Heart left ventricle (tissue), 13 donors: ENCODE measurements at regions not wholly inside any gene's neighbourhood (a gene's known extent, or its start where the extent isn't known, plus 50 kb on each side); places are given as distances from the start of the nearest gene placed in this dataset.

Source experiments
- POLR2A ChIP-seq, 2 donors: fragments of 450-650 bp; IDR thresholded peaks; one replicate each; pipeline ENCODE4 v1.6.1; 2017; ENCODE audit warnings: antibody characterized with exemption in 2 of 2, mild to moderate bottlenecking in 2 of 2, moderate library complexity in 2 of 2
- TF ChIP-seq, protein P1 (sequence below), 12 donors: fragments of 200-600 bp; sonication (generic) in 4 of 12; IDR thresholded peaks; one replicate each; pipeline versions ENCODE4 v1.5.0 to v1.8.0; 2018 to 2022; ENCODE audit warnings: antibody characterized with exemption in 12 of 12, mild to moderate bottlenecking in 5 of 12
- donor health status: ischemic (EF 13 %, LVEDD 7.1; RV severe dilation, severe dysfunction).
- donor health status: DM: no; HTN: yes; CAD: no.
- donor health status: DM: no; HTN: no; CAD: no.
- donor health status: ischemic (EF 25% LVEDD 6.9; RV normal size, moderate dysfunction).
- donor health status: ischemic (EF 25% LVEDD 5.7; RV mildly dilated, moderate dysfunction).
- donor health status: ischemic (EF 35%, LVEDD 5.7; RV mildly dilated, moderate dysfunction).
- donor health status: nonischemic (EF 11% LVEDD 7.7; RV severe dilation, severe dysfunction).
- donor health status: DM: yes; HTN: yes; CAD: no.
- donor health status: PGD.
- donor health status: ischemic (EF 29% LVEDD 5.4; RV normal size, mild dysfunction).
- donor health status: nonischemic (EF 23%, LVEDD 6.1; RV moderate dilation, normal function).

- TF ChIP-seq, protein P1, sequence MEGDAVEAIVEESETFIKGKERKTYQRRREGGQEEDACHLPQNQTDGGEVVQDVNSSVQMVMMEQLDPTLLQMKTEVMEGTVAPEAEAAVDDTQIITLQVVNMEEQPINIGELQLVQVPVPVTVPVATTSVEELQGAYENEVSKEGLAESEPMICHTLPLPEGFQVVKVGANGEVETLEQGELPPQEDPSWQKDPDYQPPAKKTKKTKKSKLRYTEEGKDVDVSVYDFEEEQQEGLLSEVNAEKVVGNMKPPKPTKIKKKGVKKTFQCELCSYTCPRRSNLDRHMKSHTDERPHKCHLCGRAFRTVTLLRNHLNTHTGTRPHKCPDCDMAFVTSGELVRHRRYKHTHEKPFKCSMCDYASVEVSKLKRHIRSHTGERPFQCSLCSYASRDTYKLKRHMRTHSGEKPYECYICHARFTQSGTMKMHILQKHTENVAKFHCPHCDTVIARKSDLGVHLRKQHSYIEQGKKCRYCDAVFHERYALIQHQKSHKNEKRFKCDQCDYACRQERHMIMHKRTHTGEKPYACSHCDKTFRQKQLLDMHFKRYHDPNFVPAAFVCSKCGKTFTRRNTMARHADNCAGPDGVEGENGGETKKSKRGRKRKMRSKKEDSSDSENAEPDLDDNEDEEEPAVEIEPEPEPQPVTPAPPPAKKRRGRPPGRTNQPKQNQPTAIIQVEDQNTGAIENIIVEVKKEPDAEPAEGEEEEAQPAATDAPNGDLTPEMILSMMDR (IDR thresholded peaks at IDR 0.05): no peak
- TF ChIP-seq POLR2A (IDR thresholded peaks at IDR 0.05): no peak
These were observed 669.1 kb upstream of the CDH6 start for GRCh38 chr5:30524428-30524827.
